Stimulated activated CD4-positive, alpha-beta T cell treated with anti-CD3 and anti-CD28 coated beads, Interleukin-2, amount 100 ng/mL, for 24 hours (primary cell): ENCODE measurements at regions not wholly inside any gene's neighbourhood (a gene's known extent, or its start where the extent isn't known, plus 50 kb on each side); places are given as distances from the start of the nearest gene placed in this dataset.

ENCODE experiments used
- DNase-seq, 2 donors: peaks; one replicate each; pipeline ENCODE4 v3.0.0-alpha.2; 2020

- no peak for DNase-seq
Measured at GRCh38 chr2:102968375-102968774, 206.5 kb downstream of the TMEM182 start.

- no peak for DNase-seq
Measured at GRCh38 chr2:102971701-102972100, 209.9 kb downstream of the TMEM182 start.

- peak in 1 of 2 donors; percentile 4 for DNase-seq
Measured at GRCh38 chr2:102975996-102976975, 214.5 kb downstream of the TMEM182 start.

DNA sequence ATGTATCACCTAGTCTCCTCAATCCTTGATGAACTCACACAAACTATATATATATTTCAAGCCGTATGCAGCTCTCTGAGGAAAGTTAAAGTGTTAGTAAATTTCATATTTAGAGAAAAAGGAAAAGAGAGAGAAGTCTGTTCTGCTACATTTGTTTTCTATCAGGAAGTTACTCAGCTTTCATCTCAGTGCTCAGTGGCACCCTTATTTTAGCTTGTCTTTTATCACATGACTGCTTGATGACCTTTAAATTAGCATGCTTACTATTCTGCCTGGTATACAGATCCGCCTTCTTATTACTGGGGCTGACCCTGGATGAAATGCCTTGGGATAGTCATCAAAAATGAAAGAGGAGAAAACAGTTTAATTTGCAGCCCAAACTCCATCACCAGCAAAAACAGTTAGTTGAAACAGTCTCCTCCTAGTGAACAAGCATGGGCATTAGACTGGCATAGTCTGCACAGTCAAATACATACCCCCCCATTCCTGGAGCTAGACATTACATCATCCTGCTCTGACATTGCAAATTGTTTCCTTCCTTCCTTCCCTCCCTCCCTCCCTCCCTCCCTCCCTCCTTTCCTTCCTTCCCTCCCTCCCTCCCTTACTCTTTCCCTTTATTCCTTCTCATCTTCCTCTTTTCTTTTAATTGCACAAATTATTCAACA lies 215.7 kb downstream of the TMEM182 start:
- no peak for DNase-seq

- no peak for DNase-seq
Measured at GRCh38 chr2:102978091-102978490, 216.3 kb downstream of the TMEM182 start.

- DNase-seq: no peak
Measured at GRCh38 chr2:102979429-102979828, 217.6 kb downstream of the TMEM182 start.

DNA sequence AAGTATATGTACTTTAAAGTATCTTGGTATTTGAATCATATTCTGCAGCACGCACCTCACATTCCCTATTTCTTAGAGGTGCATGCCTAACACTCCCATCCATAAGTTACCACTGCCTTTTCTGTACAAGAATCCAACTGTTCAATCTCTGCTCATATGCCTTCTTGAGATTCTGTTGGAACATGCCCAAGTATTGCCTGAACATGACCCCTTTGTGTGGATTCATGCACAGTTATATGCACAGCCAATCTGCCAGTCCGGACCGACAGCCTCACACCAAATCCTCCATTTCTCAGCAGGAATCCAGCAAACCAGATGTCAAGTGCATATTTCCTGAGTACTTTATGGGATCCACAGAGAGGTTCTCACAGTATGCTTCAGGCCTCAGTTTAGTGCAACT lies 222.0 kb downstream of the TMEM182 start:
- DNase-seq: no peak

- no peak for DNase-seq
Measured at GRCh38 chr2:102986826-102987490, 225.1 kb downstream of the TMEM182 start.

GRCh38 chr2:102992607-102993006 lies 230.8 kb downstream of the TMEM182 start:
- DNase-seq: no peak

DNA sequence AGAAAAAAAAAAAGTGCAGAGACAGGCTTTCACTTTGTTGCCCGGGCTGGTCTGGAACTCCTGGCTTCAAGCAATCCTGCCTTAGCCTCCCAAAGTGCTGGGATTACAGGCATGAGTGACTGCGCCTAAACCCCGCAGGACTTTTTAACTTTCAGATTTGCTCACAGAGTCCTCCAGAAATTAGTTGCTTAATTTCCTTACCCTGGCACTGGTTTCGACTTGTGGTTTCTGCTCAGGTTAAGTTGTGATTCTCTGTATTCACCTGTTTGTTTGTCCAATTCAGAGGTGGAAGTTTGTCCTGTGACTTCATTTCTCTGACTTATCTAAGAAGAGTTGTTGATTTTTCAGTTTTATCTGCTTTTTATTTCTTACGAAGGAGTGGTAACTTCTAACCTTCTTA lies 238.1 kb downstream of the TMEM182 start:
- DNase-seq: no peak

GRCh38 chr2:103002954-103003353 lies 241.1 kb downstream of the TMEM182 start:
- DNase-seq: no peak

DNA sequence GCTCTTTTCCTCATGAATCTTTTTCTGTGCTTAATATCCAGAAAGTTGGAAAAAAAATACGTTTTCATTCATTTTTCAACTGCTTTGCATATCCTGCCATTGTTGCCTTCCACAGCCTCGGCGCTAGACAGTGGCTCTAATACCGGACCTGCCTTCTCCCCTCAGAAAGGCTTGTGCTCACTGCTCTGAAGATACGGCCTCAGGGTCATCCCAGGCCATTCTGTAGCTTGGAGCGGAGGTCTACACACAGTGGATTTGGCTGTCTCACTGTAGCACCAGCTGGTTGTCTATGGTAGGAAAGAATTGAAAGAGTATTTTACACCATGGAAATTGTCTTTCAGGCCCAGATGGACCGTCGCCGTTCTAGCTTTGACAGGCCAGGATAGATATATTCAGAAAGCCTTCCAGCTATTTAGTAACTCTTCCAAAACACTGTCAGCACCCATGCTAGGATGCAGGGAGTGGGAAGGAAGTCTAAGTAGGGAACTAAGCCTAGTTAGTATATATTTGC lies 242.0 kb downstream of the TMEM182 start:
- no peak for DNase-seq

- DNase-seq: no peak
Measured at GRCh38 chr2:103004426-103004942, 242.7 kb downstream of the TMEM182 start.

- DNase-seq: no peak
Measured at GRCh38 chr2:103005393-103005792, 243.6 kb downstream of the TMEM182 start.

DNA sequence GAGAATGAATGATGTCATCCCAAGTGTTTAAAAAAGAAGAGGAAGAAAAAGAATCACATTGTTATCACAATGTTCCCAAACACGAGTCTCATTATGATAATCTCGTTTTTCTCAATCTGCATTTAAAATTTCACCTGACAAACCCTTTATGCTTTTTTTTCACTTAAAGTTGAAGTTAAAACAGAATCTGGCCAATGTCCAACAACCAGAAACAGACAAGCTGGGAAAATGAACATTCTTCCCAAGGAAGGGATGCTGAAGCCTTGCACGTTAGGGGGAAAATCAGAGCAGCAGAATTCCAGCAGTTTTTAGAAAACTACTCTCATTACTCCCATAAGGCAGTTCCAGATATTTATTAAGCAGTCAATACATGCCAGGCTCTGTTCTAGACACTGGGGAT lies 245.3 kb downstream of the TMEM182 start:
- DNase-seq: no peak

- no peak for DNase-seq
Measured at GRCh38 chr2:103008586-103008985, 246.8 kb downstream of the TMEM182 start.

GRCh38 chr2:103009871-103010270 lies 248.0 kb downstream of the TMEM182 start:
- DNase-seq: no peak

GRCh38 chr2:103010306-103010705 lies 248.5 kb downstream of the TMEM182 start:
- DNase-seq: no peak

- DNase-seq: no peak
Measured at GRCh38 chr2:103010751-103011150, 248.9 kb downstream of the TMEM182 start.

- no peak for DNase-seq
Measured at GRCh38 chr2:103012590-103012989, 250.8 kb downstream of the TMEM182 start.

GRCh38 chr2:103025056-103025455 lies 263.2 kb downstream of the TMEM182 start:
- no peak for DNase-seq

GRCh38 chr2:103028181-103028580 lies 266.4 kb downstream of the TMEM182 start:
- DNase-seq: no peak
